ENCODE measurements at regions not wholly inside any gene's neighbourhood (a gene's known extent, or its start where the extent isn't known, plus 50 kb on each side); places are given as distances from the start of the nearest gene placed in this dataset.

GRCh38 chr2:52805901-52806410 is 961.6 kb upstream of the CHAC2 start:
- DNase-seq = no peak

DNA sequence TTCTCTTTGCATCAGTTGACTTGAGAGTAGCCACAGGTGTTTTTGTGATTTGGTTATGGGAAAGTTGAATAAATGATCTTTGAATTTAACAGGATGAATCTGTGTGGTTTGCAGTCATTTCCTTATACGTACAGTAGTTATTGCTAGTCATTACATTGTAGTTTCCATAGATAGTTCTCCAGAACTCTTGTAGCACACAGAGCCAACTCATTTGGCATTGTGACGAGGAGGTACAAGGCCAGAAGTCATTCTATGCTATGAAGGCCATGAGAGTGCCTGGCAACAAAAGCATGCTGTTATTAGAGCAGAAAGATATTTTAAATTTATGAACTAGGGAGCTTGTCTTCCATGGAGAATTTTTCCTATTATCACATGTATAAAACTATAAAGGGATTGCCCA is 973.0 kb upstream of the CHAC2 start:
- no peak for DNase-seq

GRCh38 chr2:52779446-52779845 is 988.2 kb upstream of the CHAC2 start:
- no peak for DNase-seq

DNA sequence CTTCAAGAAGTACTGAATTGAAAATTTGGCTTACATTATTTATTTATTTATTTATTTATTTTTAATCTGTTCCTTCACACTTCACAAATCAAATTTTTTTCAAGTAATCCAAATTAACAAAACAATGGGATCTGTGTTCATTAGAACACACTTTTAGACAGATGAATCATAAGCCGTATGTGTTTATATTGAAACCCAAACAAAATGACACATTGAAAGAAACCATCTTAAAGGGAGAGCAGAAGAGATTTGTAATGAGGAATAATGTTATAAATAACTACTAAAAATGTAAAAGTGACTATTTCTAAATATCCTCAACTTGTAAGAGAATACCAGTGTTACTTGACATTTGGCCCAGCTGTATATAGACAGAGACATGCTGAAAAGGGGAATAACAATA is 991.0 kb upstream of the CHAC2 start:
- no peak for DNase-seq

GRCh38 chr2:52775674-52776073 is 991.9 kb upstream of the CHAC2 start:
- DNase-seq = no peak

- DNase-seq = no peak
Observed at GRCh38 chr2:52765735-52766134, 1001.9 kb upstream of the CHAC2 start.

GRCh38 chr2:52749764-52750163 is 1017.8 kb upstream of the CHAC2 start:
- DNase-seq = no peak

DNA sequence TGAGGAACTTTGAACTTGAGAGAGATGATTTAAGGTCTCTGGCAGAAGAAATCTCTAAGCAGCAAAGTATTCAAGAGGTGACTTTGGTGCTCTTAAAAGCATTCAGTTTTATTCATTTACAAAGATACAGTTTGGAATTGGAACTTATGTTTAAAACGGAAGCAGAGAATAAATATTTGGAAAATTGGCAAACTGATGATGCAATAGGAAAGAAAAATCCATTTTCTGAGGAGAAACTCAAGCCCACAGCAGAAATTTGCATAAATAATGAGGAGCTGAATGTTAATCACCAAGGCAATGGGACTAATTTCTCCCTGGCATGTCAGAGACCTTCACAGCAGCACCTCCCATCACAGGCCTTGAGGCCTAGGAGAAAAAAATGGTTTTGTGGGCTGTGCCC is 1022.5 kb upstream of the CHAC2 start:
- no peak for DNase-seq

- DNase-seq = no peak
Observed at GRCh38 chr2:52732849-52733395, 1034.7 kb upstream of the CHAC2 start.

GRCh38 chr2:52724585-52724984 is 1043.0 kb upstream of the CHAC2 start:
- DNase-seq = no peak

GRCh38 chr2:52717836-52718235 is 1049.8 kb upstream of the CHAC2 start:
- DNase-seq = no peak

GRCh38 chr2:52710810-52711618 is 1056.6 kb upstream of the CHAC2 start:
- DNase-seq = no peak

DNA sequence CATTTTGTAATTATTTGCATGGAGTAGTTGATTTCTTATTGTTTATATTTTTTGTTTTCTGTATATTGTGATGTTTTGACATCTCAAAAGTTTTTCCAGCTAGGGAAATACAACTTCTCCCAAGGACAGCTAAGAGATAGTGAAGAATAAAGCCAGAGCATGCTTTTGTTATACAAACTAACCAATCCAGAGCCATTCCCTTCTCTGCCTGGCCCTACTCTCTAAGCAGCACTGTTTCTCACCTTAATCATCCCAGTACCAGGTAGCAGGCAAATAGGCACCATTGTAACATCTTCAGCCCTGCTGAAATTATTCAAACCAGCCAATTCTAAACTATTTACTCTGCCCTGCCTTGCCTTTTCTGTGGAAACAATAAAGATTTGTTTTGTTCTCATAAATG is 1063.4 kb upstream of the CHAC2 start:
- no peak for DNase-seq

DNA sequence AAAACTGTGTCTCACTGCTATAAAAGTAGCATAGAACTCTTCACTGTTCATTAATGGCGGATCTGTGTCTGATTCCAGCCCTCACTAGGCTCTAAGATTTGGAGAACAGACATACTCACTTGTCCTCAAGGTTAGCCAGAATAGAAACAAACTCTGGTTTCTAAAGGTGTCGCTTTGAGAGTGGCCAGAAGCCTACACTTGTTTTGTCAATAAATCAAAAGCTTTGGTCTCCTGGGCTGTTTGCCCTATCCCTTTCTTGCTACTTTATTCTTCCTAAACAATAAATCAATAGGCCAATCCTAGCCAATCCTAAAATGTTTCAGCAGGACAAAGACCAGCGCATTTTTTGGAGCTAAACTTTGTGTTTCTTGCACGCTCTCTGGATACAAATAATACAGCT is 1064.6 kb upstream of the CHAC2 start:
- no peak for DNase-seq

GRCh38 chr2:52698408-52698807 is 1069.2 kb upstream of the CHAC2 start:
- no peak for DNase-seq

- no peak for DNase-seq
Observed at GRCh38 chr2:52697690-52698089, 1069.9 kb upstream of the CHAC2 start.

GRCh38 chr2:52695731-52696130 is 1071.9 kb upstream of the CHAC2 start:
- no peak for DNase-seq

- DNase-seq = no peak
Observed at GRCh38 chr2:52686935-52687334, 1080.7 kb upstream of the CHAC2 start.

DNA sequence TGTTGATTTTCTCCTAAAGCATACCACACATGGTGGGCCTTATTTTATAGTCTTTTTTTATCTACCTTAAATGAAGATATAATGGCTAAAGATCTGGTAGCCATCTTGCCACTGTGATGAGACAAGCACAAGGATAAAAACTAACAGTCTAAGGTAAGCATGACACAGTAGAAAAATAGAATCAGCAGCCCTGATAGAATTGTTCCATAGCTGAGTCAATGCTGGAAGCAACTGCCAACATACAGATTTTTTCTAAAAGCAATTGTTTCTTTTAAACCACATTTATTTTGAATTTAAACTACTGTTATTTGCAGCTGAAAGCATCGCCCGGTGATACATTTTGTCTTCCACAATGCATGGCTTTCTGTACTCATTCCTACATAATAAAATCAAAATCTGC is 1091.5 kb upstream of the CHAC2 start:
- no peak for DNase-seq

DNA sequence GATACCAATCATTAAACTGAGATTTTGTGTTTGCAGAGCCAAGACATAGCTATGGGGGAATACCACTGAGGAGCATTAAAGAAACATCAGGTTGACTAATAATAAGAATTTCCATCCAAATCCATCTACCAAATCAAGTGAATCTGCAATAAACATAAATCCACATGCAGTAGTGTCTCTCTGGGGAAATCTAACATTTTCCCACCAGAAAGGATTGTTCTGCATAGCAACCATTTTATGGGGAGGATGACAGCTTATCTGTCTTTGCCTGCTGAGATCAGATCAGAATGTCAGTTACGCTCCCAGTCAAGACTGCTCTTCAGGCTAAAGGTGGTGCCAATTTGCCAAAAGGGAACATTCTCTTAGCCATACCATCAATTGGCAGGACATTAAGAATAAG is 1098.9 kb upstream of the CHAC2 start:
- no peak for DNase-seq

GRCh38 chr2:52659546-52659945 is 1108.1 kb upstream of the CHAC2 start:
- no peak for DNase-seq

DNA sequence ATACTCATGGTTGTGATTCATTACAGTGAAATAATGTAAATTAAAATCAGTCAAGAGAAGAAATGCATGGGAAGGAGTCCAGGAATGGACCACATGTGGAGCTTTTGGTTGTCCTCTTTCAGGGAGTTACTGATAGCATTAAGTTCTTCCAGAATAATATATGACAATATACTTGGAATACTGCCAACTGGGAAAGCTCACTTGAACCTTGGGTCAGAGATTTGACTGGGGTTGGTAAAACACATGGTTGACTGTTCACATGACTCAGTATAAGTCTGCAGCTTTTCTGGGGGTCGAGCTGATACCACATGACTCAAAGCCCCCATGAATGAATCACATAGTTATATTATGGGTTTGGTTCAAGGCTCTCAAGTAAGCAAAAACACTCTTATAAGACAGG is 1109.0 kb upstream of the CHAC2 start:
- no peak for DNase-seq

- no peak for DNase-seq
Observed at GRCh38 chr2:52639692-52640091, 1127.9 kb upstream of the CHAC2 start.

DNA sequence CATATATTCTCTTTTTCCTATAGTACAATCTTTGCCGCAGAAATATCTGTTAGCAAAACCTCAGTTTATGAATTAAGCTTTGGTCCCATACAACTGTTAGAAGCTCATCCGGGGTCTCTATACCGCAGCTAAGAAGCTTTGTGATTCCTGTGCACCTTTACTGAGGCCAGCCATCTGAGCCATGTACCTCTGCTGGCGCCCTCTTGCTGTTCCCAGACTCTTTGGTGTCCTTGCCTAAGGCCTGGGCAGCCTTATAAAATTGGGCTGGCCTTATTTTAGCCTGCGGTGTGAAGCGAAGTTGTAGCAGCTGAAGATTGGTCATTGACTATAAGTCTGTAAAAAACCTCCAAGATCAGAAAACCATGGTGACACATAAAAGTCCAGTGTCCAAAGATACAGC is 1135.1 kb upstream of the CHAC2 start:
- no peak for DNase-seq

- no peak for DNase-seq
Observed at GRCh38 chr2:52629944-52630343, 1137.7 kb upstream of the CHAC2 start.

Data from activated naive CD4-positive, alpha-beta T cell treated with Interleukin-2 at 50 U/mL for 16 hours (primary cell).